ENCODE measurements at regions not wholly inside any gene's neighbourhood (a gene's known extent, or its start where the extent isn't known, plus 50 kb on each side); places are given as distances from the start of the nearest gene placed in this dataset.

DNA sequence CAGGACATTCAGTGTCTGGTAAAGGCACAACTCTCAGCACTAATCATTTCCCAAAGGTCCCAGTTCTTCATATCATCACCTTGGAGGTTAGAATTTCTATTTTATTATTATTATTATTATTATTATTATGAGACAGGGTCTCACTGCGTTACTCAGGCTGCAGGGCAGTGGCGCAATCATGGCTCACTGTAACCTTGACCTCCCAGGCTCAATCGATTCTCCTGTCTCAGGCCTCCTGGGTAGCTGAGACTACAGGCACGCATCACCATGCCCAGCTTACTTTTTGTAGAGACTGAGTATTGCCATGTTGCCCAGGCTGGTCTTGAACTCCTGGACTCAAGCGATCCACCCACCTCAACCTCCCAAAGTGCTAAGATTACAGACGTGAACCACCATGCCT, 91.8 kb upstream of the DOCK1 start:
- no peak overlapping the region for H3K27ac ChIP-seq (ENCODE audit: low read depth, low read length)
- no peak overlapping the region for H3K9ac ChIP-seq (ENCODE audit: low read length)
- H2AFZ ChIP-seq (ENCODE audit: low read depth, low read length): no peak overlapping the region
- TF ChIP-seq EZH2 (IDR thresholded peaks at IDR 0.05; ENCODE audit: insufficient read depth, low read length): no peak
- TF ChIP-seq, protein P1, sequence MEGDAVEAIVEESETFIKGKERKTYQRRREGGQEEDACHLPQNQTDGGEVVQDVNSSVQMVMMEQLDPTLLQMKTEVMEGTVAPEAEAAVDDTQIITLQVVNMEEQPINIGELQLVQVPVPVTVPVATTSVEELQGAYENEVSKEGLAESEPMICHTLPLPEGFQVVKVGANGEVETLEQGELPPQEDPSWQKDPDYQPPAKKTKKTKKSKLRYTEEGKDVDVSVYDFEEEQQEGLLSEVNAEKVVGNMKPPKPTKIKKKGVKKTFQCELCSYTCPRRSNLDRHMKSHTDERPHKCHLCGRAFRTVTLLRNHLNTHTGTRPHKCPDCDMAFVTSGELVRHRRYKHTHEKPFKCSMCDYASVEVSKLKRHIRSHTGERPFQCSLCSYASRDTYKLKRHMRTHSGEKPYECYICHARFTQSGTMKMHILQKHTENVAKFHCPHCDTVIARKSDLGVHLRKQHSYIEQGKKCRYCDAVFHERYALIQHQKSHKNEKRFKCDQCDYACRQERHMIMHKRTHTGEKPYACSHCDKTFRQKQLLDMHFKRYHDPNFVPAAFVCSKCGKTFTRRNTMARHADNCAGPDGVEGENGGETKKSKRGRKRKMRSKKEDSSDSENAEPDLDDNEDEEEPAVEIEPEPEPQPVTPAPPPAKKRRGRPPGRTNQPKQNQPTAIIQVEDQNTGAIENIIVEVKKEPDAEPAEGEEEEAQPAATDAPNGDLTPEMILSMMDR (IDR thresholded peaks at IDR 0.05; ENCODE audit: insufficient read depth, low read depth, low read length): no peak
- H3K27me3 ChIP-seq (ENCODE audit: insufficient read depth, low read length): peaks cover 3% of the 10 kb centered on the region
- no peak overlapping the region for H3K4me2 ChIP-seq (ENCODE audit: low read length)
- H3K9me3 Mint-ChIP-seq (ENCODE audit: unreplicated experiment): no peaks in the 10 kb centered on the region
- no peaks in the 10 kb centered on the region for H3K4me1 ChIP-seq (ENCODE audit: insufficient read depth, low read length)
- H3K9me3 ChIP-seq (ENCODE audit: insufficient read depth, low read depth, low read length): no peaks in the 10 kb centered on the region
- DNase-seq (ENCODE audit: low read depth): no peak
- no peaks in the 10 kb centered on the region for H3K36me3 ChIP-seq (ENCODE audit: insufficient read depth, low read length)
- H3K36me3 Mint-ChIP-seq (ENCODE audit: low read depth, unreplicated experiment): no peaks in the 10 kb centered on the region
- no peak overlapping the region for H3K27ac Mint-ChIP-seq (ENCODE audit: unreplicated experiment)
- peaks cover 6% of the 10 kb centered on the region for H3K27me3 Mint-ChIP-seq (ENCODE audit: low read depth, unreplicated experiment)
- no peaks in the 10 kb centered on the region for H4K20me1 ChIP-seq (ENCODE audit: insufficient read depth, low read length)
- H3K4me3 Mint-ChIP-seq (ENCODE audit: unreplicated experiment): no peak overlapping the region
- FAIRE-seq: no peak
- no peaks in the 10 kb centered on the region for H3K79me2 ChIP-seq (ENCODE audit: insufficient read depth, low read length)
- no peak overlapping the region for H3K4me3 ChIP-seq (ENCODE audit: insufficient read depth, low read depth, low read length)
- no peaks in the 10 kb centered on the region for H3K4me1 Mint-ChIP-seq (ENCODE audit: low read depth, unreplicated experiment)

DNA sequence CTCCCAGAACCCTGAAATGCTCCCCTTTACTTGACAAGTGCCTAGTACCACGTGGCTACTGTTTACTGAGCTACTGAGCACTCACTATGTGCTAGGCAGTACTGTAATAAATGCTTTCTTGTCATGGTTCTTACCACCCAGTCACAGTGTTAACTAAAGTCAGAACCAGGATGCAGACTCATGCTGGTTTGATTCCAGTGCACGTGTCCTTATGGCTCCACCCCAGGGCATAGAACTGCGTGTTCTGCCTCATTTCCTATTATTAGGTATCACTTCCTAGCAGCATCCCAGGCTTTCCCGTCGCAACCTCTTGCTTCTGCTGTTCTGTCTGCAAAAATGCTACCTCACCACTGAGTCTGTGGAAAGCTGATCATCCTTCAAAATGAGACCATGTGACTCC, 71.7 kb upstream of the DOCK1 start:
- no peaks in the 10 kb centered on the region for H3K79me2 ChIP-seq (ENCODE audit: insufficient read depth, low read length)
- H3K27me3 Mint-ChIP-seq (ENCODE audit: low read depth, unreplicated experiment): peaks cover 19% of the 10 kb centered on the region
- H3K9ac ChIP-seq (ENCODE audit: low read length): no peak overlapping the region
- no peak overlapping the region for H3K4me2 ChIP-seq (ENCODE audit: low read length)
- H3K4me1 Mint-ChIP-seq (ENCODE audit: low read depth, unreplicated experiment): no peaks in the 10 kb centered on the region
- H3K27me3 ChIP-seq (ENCODE audit: insufficient read depth, low read length): peaks cover 6% of the 10 kb centered on the region
- H3K36me3 Mint-ChIP-seq (ENCODE audit: low read depth, unreplicated experiment): peaks cover 4% of the 10 kb centered on the region
- no peaks in the 10 kb centered on the region for H4K20me1 ChIP-seq (ENCODE audit: insufficient read depth, low read length)
- no peak overlapping the region for H3K4me3 ChIP-seq (ENCODE audit: insufficient read depth, low read depth, low read length)
- no peak overlapping the region for H3K27ac ChIP-seq (ENCODE audit: low read depth, low read length)
- FAIRE-seq (no peak), DNase-seq (ENCODE audit: low read depth) (no peak)
- no peaks in the 10 kb centered on the region for H3K36me3 ChIP-seq (ENCODE audit: insufficient read depth, low read length)
- H2AFZ ChIP-seq (ENCODE audit: low read depth, low read length): no peak overlapping the region
- no peaks in the 10 kb centered on the region for H3K9me3 ChIP-seq (ENCODE audit: insufficient read depth, low read depth, low read length)
- TF ChIP-seq, protein P1 (IDR thresholded peaks at IDR 0.05; ENCODE audit: insufficient read depth, low read depth, low read length): no peak
- no peak for TF ChIP-seq EZH2 (IDR thresholded peaks at IDR 0.05; ENCODE audit: insufficient read depth, low read length)
- no peak overlapping the region for H3K4me3 Mint-ChIP-seq (ENCODE audit: unreplicated experiment)
- H3K9me3 Mint-ChIP-seq (ENCODE audit: unreplicated experiment): peaks cover 6% of the 10 kb centered on the region
- no peak overlapping the region for H3K27ac Mint-ChIP-seq (ENCODE audit: unreplicated experiment)
- H3K4me1 ChIP-seq (ENCODE audit: insufficient read depth, low read length): no peaks in the 10 kb centered on the region

DNA sequence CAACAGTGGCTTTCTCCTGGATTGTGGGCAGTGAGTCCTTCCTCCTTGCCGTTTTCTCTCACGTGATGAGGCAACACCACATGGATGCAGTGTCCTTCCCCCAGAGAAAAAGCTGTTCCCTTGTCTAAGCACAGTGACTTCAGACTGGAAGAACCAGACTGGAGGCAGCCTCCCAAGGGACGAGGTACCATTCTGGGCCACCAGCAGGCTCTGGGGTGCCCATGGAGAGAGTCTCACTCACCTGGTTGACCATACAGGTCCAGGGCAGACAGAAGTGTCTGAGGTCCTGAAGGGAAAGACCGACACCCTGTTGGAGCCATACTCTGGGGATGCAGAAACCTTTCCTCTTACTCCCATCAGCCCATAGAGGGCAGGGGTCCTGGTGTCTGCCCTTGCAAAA, 69.2 kb upstream of the DOCK1 start:
- Histone ChIP-seq H3K36me3 (ENCODE audit: insufficient read depth, low read length) (no peaks in the 10 kb centered on the region), H3K4me2 (ENCODE audit: low read length) (no peak overlapping the region), H3K27me3 (ENCODE audit: insufficient read depth, low read length) (peaks cover 3% of the 10 kb centered on the region), H3K79me2 (ENCODE audit: insufficient read depth, low read length) (no peaks in the 10 kb centered on the region), H3K27ac (ENCODE audit: low read depth, low read length) (no peak overlapping the region), H3K4me3 (ENCODE audit: insufficient read depth, low read depth, low read length) (no peak overlapping the region), H3K9me3 (ENCODE audit: insufficient read depth, low read depth, low read length) (no peaks in the 10 kb centered on the region), H3K9ac (ENCODE audit: low read length) (no peak overlapping the region), H2AFZ (ENCODE audit: low read depth, low read length) (no peak overlapping the region), H4K20me1 (ENCODE audit: insufficient read depth, low read length) (no peaks in the 10 kb centered on the region), H3K4me1 (ENCODE audit: insufficient read depth, low read length) (no peaks in the 10 kb centered on the region)
- H3K36me3 Mint-ChIP-seq (ENCODE audit: low read depth, unreplicated experiment): peaks cover 4% of the 10 kb centered on the region
- no peak for TF ChIP-seq EZH2 (IDR thresholded peaks at IDR 0.05; ENCODE audit: insufficient read depth, low read length)
- TF ChIP-seq, protein P1 (IDR thresholded peaks at IDR 0.05; ENCODE audit: insufficient read depth, low read depth, low read length): no peak
- no peak for FAIRE-seq
- no peak overlapping the region for H3K4me3 Mint-ChIP-seq (ENCODE audit: unreplicated experiment)
- no peaks in the 10 kb centered on the region for H3K4me1 Mint-ChIP-seq (ENCODE audit: low read depth, unreplicated experiment)
- H3K9me3 Mint-ChIP-seq (ENCODE audit: unreplicated experiment): no peaks in the 10 kb centered on the region
- no peak for DNase-seq (ENCODE audit: low read depth)
- peaks cover 31% of the 10 kb centered on the region for H3K27me3 Mint-ChIP-seq (ENCODE audit: low read depth, unreplicated experiment)
- H3K27ac Mint-ChIP-seq (ENCODE audit: unreplicated experiment): no peak overlapping the region
